ENCODE measurements at regions not wholly inside any gene's neighbourhood (a gene's known extent, or its start where the extent isn't known, plus 50 kb on each side); places are given as distances from the start of the nearest gene placed in this dataset.

DNA sequence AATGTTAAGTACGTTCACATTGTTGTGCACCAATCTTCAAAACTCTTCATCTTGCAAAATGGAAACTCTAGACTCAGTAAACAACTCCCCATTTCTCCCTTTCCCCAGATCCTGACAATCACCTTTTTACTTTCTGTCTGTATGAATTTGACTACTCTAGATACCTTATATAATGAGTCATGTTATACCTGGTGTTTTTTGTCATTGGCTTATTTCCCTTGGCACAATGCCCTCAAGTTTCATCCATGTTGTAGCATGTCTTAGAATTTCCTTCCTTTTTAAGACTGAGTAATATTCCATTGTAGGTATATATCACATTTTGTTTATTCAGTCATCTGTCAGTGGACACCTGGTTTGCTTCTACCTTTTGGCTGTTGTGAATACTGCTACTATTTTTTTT, 399.5 kb downstream of the LMO4 start:
- no peaks in the 10 kb centered on the region for H3K4me1 ChIP-seq (ENCODE audit: control insufficient read depth in 2 of 3, insufficient read depth in 2 of 3, low read depth in 1 of 3, low read length in 3 of 3)
- TF ChIP-seq, protein P1, sequence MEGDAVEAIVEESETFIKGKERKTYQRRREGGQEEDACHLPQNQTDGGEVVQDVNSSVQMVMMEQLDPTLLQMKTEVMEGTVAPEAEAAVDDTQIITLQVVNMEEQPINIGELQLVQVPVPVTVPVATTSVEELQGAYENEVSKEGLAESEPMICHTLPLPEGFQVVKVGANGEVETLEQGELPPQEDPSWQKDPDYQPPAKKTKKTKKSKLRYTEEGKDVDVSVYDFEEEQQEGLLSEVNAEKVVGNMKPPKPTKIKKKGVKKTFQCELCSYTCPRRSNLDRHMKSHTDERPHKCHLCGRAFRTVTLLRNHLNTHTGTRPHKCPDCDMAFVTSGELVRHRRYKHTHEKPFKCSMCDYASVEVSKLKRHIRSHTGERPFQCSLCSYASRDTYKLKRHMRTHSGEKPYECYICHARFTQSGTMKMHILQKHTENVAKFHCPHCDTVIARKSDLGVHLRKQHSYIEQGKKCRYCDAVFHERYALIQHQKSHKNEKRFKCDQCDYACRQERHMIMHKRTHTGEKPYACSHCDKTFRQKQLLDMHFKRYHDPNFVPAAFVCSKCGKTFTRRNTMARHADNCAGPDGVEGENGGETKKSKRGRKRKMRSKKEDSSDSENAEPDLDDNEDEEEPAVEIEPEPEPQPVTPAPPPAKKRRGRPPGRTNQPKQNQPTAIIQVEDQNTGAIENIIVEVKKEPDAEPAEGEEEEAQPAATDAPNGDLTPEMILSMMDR (IDR thresholded peaks at IDR 0.05; ENCODE audit: borderline replicate concordance, extremely low read depth, insufficient read depth): no peak
- no peak overlapping the region for H3K4me3 ChIP-seq (ENCODE audit: low read length in 3 of 3)
- no peak for FAIRE-seq
- H3K9me3 ChIP-seq (ENCODE audit: control insufficient read depth in 2 of 3, insufficient read depth in 1 of 3, low read length in 3 of 3): no peaks in the 10 kb centered on the region
- DNase-seq: no peak
- H3K27ac ChIP-seq (ENCODE audit: low read depth in 2 of 2, low read length in 2 of 2): no peak overlapping the region
- intact Hi-C loops (cut with DNase I): no loop called here
- H3K27me3 ChIP-seq (ENCODE audit: control insufficient read depth, insufficient read depth, low read length): no peaks in the 10 kb centered on the region
- no peaks in the 10 kb centered on the region for H3K36me3 ChIP-seq (ENCODE audit: control insufficient read depth in 2 of 3, insufficient read depth in 3 of 3, low read length in 3 of 3)
- no peak overlapping the region for H3K9ac ChIP-seq (ENCODE audit: low read length in 3 of 3)

DNA sequence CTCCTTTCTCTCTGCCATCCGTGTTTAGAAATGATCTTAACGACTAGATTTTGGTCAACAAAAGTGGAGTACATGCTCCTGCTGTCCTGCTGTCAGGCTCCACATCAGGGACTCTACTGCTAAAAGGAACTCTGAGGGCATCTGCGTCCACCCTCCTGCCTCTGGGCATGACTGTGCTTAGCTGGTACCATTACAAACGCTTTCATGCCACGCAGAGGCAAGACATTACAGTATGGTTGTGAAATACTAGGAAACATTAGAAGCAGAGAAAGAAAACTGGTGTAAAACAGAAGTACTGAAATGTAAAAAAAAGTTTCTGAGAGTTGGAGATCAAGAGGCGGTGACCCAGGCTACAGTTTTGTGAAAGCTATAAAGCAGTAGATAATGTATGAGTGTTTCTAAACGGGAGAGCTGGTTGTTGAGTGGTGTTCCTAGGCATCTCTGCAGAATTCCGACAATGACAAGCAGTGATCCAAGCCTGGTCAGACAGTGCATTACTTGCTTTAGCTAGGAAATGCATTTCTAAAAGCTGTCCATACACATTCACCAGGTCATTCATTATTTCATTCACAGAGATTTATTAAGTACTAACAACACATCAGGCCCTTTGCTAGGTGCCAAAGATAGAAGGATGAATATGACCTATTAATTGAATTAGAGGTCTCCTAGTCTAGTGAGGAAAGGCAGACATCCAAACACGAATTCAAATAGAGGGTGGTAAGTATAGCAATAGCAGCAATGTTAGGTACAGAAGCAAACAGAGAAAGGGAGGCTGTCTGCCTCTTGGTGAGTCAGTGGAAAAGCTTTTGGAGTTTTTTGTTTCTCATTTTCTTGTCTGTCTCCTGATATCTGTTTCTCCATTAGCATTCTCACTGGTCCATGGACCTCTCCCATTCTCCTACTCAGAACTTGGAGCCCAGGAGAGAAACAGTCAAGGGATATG, 401.9 kb downstream of the LMO4 start:
- Histone ChIP-seq H3K27me3 (ENCODE audit: control insufficient read depth, insufficient read depth, low read length) (no peaks in the 10 kb centered on the region), H3K4me1 (ENCODE audit: control insufficient read depth in 2 of 3, insufficient read depth in 2 of 3, low read depth in 1 of 3, low read length in 3 of 3) (no peaks in the 10 kb centered on the region), H3K9me3 (ENCODE audit: control insufficient read depth in 2 of 3, insufficient read depth in 1 of 3, low read length in 3 of 3) (no peaks in the 10 kb centered on the region), H3K27ac (ENCODE audit: low read depth in 2 of 2, low read length in 2 of 2) (no peak overlapping the region), H3K36me3 (ENCODE audit: control insufficient read depth in 2 of 3, insufficient read depth in 3 of 3, low read length in 3 of 3) (no peaks in the 10 kb centered on the region), H3K4me3 (ENCODE audit: low read length in 3 of 3) (no peak overlapping the region), H3K9ac (ENCODE audit: low read length in 3 of 3) (no peak overlapping the region)
- TF ChIP-seq, protein P1 (IDR thresholded peaks at IDR 0.05; ENCODE audit: borderline replicate concordance, extremely low read depth, insufficient read depth): no peak
- DNase-seq: peak in 1 of 5 donors; percentile 19
- no peak for FAIRE-seq
- intact Hi-C loops (cut with DNase I): no loop called here

DNA sequence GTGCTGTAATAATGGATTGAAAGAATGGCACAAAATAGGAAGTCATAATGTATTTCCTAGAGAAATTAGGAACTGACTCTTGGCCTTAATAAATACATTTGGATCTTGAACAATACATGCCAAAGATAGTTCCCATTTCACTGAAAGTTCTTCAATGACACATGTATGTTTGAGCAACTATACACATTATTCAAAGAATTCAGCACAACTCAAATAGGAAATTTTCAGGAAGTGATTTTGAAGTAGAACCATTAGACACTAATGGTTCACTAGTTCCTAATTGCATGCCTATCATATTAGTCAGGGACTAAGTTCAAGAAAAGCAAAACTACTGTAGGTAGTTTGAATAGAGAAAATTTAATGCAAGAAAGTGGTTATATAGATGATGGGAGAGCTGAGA, 404.7 kb downstream of the LMO4 start:
- intact Hi-C loops (cut with DNase I): no loop called here
- no peak for FAIRE-seq
- no peak for DNase-seq
- no peak overlapping the region for H3K9ac ChIP-seq (ENCODE audit: low read length in 3 of 3)
- no peak overlapping the region for H3K27ac ChIP-seq (ENCODE audit: low read depth in 2 of 2, low read length in 2 of 2)
- no peaks in the 10 kb centered on the region for H3K36me3 ChIP-seq (ENCODE audit: control insufficient read depth in 2 of 3, insufficient read depth in 3 of 3, low read length in 3 of 3)
- no peaks in the 10 kb centered on the region for H3K9me3 ChIP-seq (ENCODE audit: control insufficient read depth in 2 of 3, insufficient read depth in 1 of 3, low read length in 3 of 3)
- no peak overlapping the region for H3K4me3 ChIP-seq (ENCODE audit: low read length in 3 of 3)
- TF ChIP-seq, protein P1 (IDR thresholded peaks at IDR 0.05; ENCODE audit: borderline replicate concordance, extremely low read depth, insufficient read depth): no peak
- H3K27me3 ChIP-seq (ENCODE audit: control insufficient read depth, insufficient read depth, low read length): no peaks in the 10 kb centered on the region
- no peaks in the 10 kb centered on the region for H3K4me1 ChIP-seq (ENCODE audit: control insufficient read depth in 2 of 3, insufficient read depth in 2 of 3, low read depth in 1 of 3, low read length in 3 of 3)
